Thyroid gland (tissue), 4 donors: ENCODE measurements at regions not wholly inside any gene's neighbourhood (a gene's known extent, or its start where the extent isn't known, plus 50 kb on each side); places are given as distances from the start of the nearest gene placed in this dataset.

Experiments
- POLR2A ChIP-seq, 2 donors: fragments of 450-650 bp; IDR thresholded peaks; one replicate each; pipeline ENCODE4 v1.6.1; 2017; ENCODE audit warnings: antibody characterized with exemption in 2 of 2, mild to moderate bottlenecking in 2 of 2, moderate library complexity in 1 of 2
- TF ChIP-seq, protein P1 (sequence below), 6 experiments: fragments of 200-600 bp in 3 of 6; fragments of 450-650 bp in 3 of 6; sonication (generic) in 3 of 6; IDR thresholded peaks; one replicate each; pipeline ENCODE4 v1.5.1; 2016 to 2019; ENCODE audit warnings: antibody characterized with exemption in 6 of 6, mild to moderate bottlenecking in 2 of 6, inconsistent platforms in 1 of 6, moderate library complexity in 1 of 6

DNA sequence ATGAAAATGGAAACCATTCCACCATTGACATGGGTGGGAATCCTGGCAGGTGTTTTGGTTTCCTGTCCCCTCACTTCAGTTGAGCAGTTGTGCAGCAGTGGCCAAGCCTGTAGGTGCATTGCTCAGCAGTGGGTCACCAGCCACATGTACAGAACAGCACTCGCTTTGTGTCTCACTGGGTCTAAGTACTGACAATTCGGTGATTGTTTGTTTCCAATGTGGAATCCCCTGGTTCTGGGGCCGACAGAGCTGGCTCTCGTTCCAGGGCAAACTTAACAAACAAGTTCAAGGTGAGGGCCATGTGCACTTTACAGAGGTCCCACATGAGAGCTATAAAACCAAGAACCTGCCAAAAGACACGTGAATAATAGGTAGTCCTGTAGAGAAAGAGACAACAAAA, 54.1 kb upstream of the SPATA13 start:
- no peak for TF ChIP-seq POLR2A (IDR thresholded peaks at IDR 0.05)
- TF ChIP-seq, protein P1, sequence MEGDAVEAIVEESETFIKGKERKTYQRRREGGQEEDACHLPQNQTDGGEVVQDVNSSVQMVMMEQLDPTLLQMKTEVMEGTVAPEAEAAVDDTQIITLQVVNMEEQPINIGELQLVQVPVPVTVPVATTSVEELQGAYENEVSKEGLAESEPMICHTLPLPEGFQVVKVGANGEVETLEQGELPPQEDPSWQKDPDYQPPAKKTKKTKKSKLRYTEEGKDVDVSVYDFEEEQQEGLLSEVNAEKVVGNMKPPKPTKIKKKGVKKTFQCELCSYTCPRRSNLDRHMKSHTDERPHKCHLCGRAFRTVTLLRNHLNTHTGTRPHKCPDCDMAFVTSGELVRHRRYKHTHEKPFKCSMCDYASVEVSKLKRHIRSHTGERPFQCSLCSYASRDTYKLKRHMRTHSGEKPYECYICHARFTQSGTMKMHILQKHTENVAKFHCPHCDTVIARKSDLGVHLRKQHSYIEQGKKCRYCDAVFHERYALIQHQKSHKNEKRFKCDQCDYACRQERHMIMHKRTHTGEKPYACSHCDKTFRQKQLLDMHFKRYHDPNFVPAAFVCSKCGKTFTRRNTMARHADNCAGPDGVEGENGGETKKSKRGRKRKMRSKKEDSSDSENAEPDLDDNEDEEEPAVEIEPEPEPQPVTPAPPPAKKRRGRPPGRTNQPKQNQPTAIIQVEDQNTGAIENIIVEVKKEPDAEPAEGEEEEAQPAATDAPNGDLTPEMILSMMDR (IDR thresholded peaks at IDR 0.05), result no peak
